Ishikawa (cell line): ENCODE measurements at regions not wholly inside any gene's neighbourhood (a gene's known extent, or its start where the extent isn't known, plus 50 kb on each side); places are given as distances from the start of the nearest gene placed in this dataset.

Experiments used
- CEBPB ChIP-seq: IDR thresholded peaks from 2 replicates; pipeline ENCODE4 v1.6.1; 2012
- CREB1 ChIP-seq: IDR thresholded peaks from 2 replicates; pipeline ENCODE4 v1.6.1; 2012; ENCODE audit warnings: low read depth
- EGR1 ChIP-seq: IDR thresholded peaks from 2 replicates; pipeline ENCODE4 v1.6.1; 2012
- EP300 ChIP-seq: IDR thresholded peaks from 2 replicates; pipeline ENCODE4 v1.6.1; 2012; ENCODE audit warnings: borderline replicate concordance
- FOXM1 ChIP-seq: IDR thresholded peaks from 2 replicates; pipeline ENCODE4 v1.6.1; 2012; ENCODE audit warnings: low read depth, borderline replicate concordance
- NFIC ChIP-seq: IDR thresholded peaks from 2 replicates; pipeline ENCODE4 v1.6.1; 2012
- RAD21 ChIP-seq: IDR thresholded peaks from 2 replicates; pipeline ENCODE4 v1.6.1; 2012; ENCODE audit warnings: low read depth
- REST ChIP-seq: IDR thresholded peaks from 2 replicates; pipeline ENCODE4 v1.6.1; 2012; ENCODE audit warnings: low read depth, mild to moderate bottlenecking
- TAF1 ChIP-seq: IDR thresholded peaks from 2 replicates; pipeline ENCODE4 v1.6.1; 2012; ENCODE audit warnings: low read depth, mild to moderate bottlenecking
- TCF12 ChIP-seq: IDR thresholded peaks from 2 replicates; pipeline ENCODE4 v1.6.1; 2012; ENCODE audit warnings: low read depth
- TEAD4 ChIP-seq: IDR thresholded peaks from 2 replicates; pipeline ENCODE4 v1.6.1; 2012
- YY1 ChIP-seq: IDR thresholded peaks from 2 replicates; pipeline ENCODE4 v1.6.1; 2012; ENCODE audit warnings: low read depth
- ZBTB7A ChIP-seq: IDR thresholded peaks from 2 replicates; pipeline ENCODE4 v1.6.1; 2012; ENCODE audit warnings: low read depth
- TF ChIP-seq, protein P1 (sequence below): IDR thresholded peaks from 2 replicates; pipeline ENCODE4 v1.6.1; 2012
- TF ChIP-seq, protein P2 (sequence below): IDR thresholded peaks from 2 replicates; pipeline ENCODE4 v1.6.1; 2012

GRCh38 chr6:91941838-91942237 lies 1355.0 kb upstream of the MAP3K7 start:
- TF ChIP-seq CREB1 (no peak), REST (no peak), RAD21 (no peak), EGR1 (no peak)
- TF ChIP-seq, protein P1, sequence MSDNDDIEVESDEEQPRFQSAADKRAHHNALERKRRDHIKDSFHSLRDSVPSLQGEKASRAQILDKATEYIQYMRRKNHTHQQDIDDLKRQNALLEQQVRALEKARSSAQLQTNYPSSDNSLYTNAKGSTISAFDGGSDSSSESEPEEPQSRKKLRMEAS, result no peak

DNA sequence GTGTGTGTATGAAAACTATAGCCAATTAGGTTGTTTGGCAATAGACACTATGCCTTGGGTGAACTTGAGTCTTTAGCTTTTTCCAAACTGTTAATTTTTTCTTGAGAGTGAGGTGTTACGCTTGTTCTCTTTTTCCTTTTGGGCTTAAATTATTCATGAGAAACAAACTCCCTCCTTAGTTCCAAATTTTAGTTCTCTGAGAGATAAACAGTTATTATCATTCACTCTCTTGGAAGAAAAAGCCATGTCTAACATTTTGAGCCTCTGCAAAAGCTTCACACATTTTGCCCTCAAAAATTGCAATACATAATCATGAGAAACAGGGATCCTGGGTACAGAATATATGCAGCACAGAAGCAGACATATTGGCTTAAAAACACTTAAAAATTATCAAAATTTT lies 1353.9 kb upstream of the MAP3K7 start:
- no peak for TF ChIP-seq EGR1
- TF ChIP-seq CEBPB, result no peak
- no peak for TF ChIP-seq NFIC
- TF ChIP-seq YY1, result no peak
- TF ChIP-seq TCF12, result no peak
- no peak for TF ChIP-seq RAD21
- no peak for TF ChIP-seq EP300
- no peak for TF ChIP-seq FOXM1
- TF ChIP-seq REST, result no peak
- no peak for TF ChIP-seq ZBTB7A
- TF ChIP-seq, protein P2, sequence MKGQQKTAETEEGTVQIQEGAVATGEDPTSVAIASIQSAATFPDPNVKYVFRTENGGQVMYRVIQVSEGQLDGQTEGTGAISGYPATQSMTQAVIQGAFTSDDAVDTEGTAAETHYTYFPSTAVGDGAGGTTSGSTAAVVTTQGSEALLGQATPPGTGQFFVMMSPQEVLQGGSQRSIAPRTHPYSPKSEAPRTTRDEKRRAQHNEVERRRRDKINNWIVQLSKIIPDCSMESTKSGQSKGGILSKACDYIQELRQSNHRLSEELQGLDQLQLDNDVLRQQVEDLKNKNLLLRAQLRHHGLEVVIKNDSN, result no peak
- TF ChIP-seq TAF1, result no peak
- no peak for TF ChIP-seq CREB1
- TF ChIP-seq, protein P1, result no peak
- TF ChIP-seq TEAD4, result no peak

- TF ChIP-seq TAF1 (no peak), CREB1 (no peak), EGR1 (no peak), CEBPB (no peak), TEAD4 (no peak), RAD21 (no peak), EP300 (no peak), YY1 (no peak), NFIC (no peak)
- TF ChIP-seq, protein P1, result no peak
- TF ChIP-seq, protein P2, result no peak
Measured at GRCh38 chr6:91926827-91927226, 1340.0 kb upstream of the MAP3K7 start.

GRCh38 chr6:91926361-91926760 lies 1339.5 kb upstream of the MAP3K7 start:
- TF ChIP-seq REST (no peak), EGR1 (no peak), TCF12 (no peak), ZBTB7A (no peak), RAD21 (no peak), NFIC (no peak), FOXM1 (no peak), CEBPB (no peak), EP300 (no peak), TAF1 (no peak), TEAD4 (no peak), YY1 (no peak), CREB1 (no peak)
- TF ChIP-seq, protein P1, result no peak
- TF ChIP-seq, protein P2, result no peak
